Pons (tissue), 1 donor: ENCODE measurements at regions not wholly inside any gene's neighbourhood (a gene's known extent, or its start where the extent isn't known, plus 50 kb on each side); places are given as distances from the start of the nearest gene placed in this dataset.

ENCODE experiments used
- DNase-seq: peaks from one replicate; pipeline ENCODE4 v3.0.0-alpha.2; 2016; ENCODE audit warnings: low spot score

GRCh38 chr16:6375465-6376075 lies 957.1 kb upstream of the RBFOX1 start:
- DNase-seq: no peak

- no peak for DNase-seq
These were observed 957.8 kb upstream of the RBFOX1 start for GRCh38 chr16:6374821-6375220.

GRCh38 chr16:6364846-6365245 lies 967.8 kb upstream of the RBFOX1 start:
- DNase-seq: no peak

- no peak for DNase-seq
These were observed 968.6 kb upstream of the RBFOX1 start for GRCh38 chr16:6363896-6364607.

- no peak for DNase-seq
These were observed 969.2 kb upstream of the RBFOX1 start for GRCh38 chr16:6363396-6363795.

GRCh38 chr16:6362321-6362720 lies 970.3 kb upstream of the RBFOX1 start:
- no peak for DNase-seq

GRCh38 chr16:6360641-6361040 lies 972.0 kb upstream of the RBFOX1 start:
- DNase-seq: no peak

DNA sequence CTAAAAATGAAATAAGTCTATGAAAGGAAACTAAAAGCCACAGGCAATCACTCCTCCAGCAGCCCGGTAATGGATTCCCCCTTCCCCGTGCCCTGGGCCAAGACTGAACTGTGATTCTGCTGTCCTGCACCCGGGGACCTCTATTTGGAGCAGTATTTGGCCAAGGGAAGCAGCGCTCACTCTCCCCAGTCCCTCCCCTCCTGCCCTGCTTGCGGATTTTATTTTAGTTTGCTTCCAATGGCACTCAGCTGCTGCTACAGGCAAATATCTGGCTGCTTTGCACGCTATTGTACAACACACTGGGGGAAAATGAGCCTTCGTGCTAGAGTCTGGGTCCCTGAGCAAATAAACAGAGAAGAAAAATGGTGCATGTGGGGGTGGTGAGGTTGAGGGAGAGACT lies 975.7 kb upstream of the RBFOX1 start:
- no peak for DNase-seq

GRCh38 chr16:6349725-6350124 lies 982.9 kb upstream of the RBFOX1 start:
- no peak for DNase-seq

- DNase-seq: no peak
These were observed 987.6 kb upstream of the RBFOX1 start for GRCh38 chr16:6345090-6345489.

- DNase-seq: no peak
These were observed 989.5 kb upstream of the RBFOX1 start for GRCh38 chr16:6343157-6343556.

DNA sequence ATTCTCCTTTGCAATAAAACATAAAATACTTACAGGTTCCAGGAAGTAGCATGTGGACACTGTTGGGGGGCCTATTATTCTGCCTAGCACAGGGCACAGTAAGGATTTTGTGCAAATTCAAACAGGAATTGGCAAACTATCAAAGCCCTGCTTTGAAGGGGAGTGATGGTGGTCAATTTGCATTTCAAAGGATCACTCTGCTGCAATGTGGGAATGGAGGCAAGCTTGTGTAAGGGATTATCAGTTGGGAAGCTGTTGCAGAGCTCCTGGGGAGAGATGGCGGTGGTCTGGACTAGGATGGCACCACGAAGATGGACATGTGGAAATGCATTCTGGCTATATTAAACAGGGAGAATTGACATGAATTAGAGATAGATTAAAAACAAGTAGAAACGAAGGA lies 990.7 kb upstream of the RBFOX1 start:
- no peak for DNase-seq

DNA sequence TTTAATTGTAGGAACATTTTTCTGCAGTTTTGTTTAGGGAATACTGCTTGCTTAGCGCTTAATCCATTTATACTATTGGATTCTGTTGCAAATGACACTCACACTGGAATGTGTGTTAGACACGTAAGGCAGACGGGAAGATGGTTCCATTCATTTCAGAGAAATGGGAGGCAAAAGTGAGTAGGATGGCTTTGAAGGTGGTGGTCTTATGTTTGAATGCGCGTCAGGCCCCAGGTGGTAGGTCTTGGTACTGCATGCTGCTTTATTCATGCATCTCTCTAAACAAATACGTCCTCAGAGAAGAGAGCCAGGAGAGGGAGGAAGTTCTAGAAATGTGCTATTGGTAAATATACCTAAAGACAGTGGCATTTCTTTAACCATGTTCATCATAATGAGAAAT lies 997.6 kb upstream of the RBFOX1 start:
- DNase-seq: no peak

DNA sequence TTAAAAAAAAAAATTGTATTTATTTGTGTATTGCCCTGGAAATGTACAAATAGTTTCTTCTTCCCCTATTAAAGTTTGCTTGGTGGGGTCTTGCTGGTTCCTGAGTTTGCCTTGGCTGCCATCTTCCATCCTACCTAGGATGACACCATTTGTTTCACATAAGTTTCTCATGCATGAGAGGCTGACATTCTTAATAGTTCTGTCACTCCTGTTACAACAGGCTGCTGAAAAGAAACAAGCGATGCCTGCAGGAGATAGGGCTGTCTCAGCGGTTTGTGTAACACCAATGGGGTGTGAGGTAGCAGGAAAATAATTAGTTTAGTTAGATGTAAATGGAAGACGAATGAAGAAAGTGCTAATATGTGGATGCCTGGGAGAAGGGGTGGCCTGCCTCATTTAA lies 1000.9 kb upstream of the RBFOX1 start:
- DNase-seq: no peak

DNA sequence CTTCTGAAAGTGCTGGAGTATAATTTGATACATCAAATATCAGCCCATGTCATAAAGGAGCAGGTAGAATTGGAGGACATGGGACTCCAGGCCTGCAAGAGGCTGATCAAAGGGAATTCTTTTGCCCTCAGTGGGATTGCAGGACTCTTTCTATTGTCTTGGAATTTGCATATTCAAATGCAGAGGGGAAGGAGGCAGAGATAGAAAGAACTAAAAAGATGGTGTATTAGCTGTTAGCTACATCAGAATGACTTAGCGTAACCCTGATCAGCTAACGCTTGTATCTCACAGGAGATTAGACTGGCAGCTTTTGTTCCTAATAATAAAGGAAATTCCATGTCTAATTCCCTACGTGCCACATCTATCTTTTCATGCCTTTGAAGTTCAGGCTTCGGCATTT lies 1014.7 kb upstream of the RBFOX1 start:
- no peak for DNase-seq

GRCh38 chr16:6309271-6309670 lies 1023.4 kb upstream of the RBFOX1 start:
- no peak for DNase-seq

DNA sequence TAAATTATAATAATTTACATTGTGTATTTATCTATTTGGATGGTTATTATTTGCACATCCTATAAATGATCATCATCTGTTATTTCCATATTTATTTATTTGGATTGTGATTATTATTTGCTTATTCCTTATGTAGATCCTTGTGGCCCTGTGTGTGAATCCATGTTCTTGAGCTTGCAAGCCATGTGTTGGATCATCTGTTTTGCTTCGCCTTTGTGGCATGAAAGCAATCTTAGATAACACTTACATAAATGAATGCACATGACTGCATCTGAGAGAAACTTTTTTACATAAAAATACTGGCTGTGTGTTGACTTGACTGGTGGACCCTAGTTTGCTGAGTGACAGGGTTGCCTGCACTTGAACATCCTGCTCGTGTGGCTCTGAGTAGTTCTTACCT lies 1024.5 kb upstream of the RBFOX1 start:
- DNase-seq: no peak

- DNase-seq: no peak
These were observed 1032.1 kb upstream of the RBFOX1 start for GRCh38 chr16:6300523-6300922.

- DNase-seq: no peak
These were observed 1034.8 kb upstream of the RBFOX1 start for GRCh38 chr16:6297666-6298410.

GRCh38 chr16:6286176-6286575 lies 1046.5 kb upstream of the RBFOX1 start:
- no peak for DNase-seq

GRCh38 chr16:6284731-6285130 lies 1047.9 kb upstream of the RBFOX1 start:
- DNase-seq: no peak

GRCh38 chr16:6281994-6282393 lies 1050.7 kb upstream of the RBFOX1 start:
- no peak for DNase-seq

GRCh38 chr16:6281274-6281673 lies 1051.4 kb upstream of the RBFOX1 start:
- DNase-seq: no peak
